WI38 (cell line): ENCODE measurements at regions not wholly inside any gene's neighbourhood (a gene's known extent, or its start where the extent isn't known, plus 50 kb on each side); places are given as distances from the start of the nearest gene placed in this dataset.

Experiments
- H3K4me3 ChIP-seq: 2 replicates; pipeline ENCODE4 v1.5.1; 2011; ENCODE audit warnings: low read depth, mild to moderate bottlenecking, control low read depth, low read length
- TF ChIP-seq, protein P1 (sequence below): IDR thresholded peaks from 2 replicates; pipeline ENCODE4 v1.5.1; 2012; ENCODE audit warnings: low read depth, mild to moderate bottlenecking, control low read depth, low read length

- H3K4me3 ChIP-seq: no peak overlapping the region
- TF ChIP-seq, protein P1, sequence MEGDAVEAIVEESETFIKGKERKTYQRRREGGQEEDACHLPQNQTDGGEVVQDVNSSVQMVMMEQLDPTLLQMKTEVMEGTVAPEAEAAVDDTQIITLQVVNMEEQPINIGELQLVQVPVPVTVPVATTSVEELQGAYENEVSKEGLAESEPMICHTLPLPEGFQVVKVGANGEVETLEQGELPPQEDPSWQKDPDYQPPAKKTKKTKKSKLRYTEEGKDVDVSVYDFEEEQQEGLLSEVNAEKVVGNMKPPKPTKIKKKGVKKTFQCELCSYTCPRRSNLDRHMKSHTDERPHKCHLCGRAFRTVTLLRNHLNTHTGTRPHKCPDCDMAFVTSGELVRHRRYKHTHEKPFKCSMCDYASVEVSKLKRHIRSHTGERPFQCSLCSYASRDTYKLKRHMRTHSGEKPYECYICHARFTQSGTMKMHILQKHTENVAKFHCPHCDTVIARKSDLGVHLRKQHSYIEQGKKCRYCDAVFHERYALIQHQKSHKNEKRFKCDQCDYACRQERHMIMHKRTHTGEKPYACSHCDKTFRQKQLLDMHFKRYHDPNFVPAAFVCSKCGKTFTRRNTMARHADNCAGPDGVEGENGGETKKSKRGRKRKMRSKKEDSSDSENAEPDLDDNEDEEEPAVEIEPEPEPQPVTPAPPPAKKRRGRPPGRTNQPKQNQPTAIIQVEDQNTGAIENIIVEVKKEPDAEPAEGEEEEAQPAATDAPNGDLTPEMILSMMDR: no peak
These were observed 205.6 kb downstream of the LARP7 start for GRCh38 chr4:112842513-112842912.

DNA sequence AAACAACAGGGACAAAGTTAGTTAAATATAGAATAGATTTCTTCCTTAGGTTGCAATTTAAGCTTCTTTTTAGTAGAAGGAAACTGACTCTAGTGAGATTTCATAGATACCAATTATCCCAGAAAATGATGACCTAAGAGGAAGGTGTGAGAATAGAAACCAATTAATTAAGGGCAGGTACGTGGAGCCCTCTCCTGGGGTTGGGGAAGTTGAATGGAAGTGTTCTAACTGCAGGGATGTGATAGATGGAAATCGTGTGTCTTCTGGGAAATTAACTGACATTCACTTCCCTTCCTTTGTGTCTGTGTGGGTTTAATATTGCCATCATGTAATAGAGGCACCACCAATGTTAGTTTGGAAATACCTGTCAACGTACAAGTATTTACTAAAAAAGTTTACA, 204.1 kb upstream of the ANK2 start:
- TF ChIP-seq, protein P1: no peak

DNA sequence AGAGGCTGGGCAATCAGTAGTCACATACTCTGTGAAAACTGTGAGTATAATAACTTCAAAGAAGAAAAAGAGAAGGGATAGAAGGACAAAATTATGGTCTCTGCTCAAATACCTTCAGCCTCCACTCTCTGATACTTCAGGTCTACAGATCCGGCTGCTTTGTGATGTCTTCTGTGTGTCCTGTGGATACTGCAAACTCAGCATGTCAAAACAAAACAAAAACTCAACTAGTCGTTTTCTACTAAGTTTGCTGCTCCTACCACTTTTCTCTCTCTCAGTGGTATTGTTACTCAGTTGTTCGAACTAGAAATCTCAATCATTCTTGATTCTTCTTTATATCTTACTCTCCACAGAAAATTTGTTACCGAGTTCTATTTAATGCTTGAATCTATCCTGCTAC, 202.4 kb upstream of the ANK2 start:
- no peak overlapping the region for H3K4me3 ChIP-seq
- TF ChIP-seq, protein P1: no peak

More for the DNA sequence above, 204.1 kb upstream of the ANK2 start:
- no peak overlapping the region for H3K4me3 ChIP-seq

DNA sequence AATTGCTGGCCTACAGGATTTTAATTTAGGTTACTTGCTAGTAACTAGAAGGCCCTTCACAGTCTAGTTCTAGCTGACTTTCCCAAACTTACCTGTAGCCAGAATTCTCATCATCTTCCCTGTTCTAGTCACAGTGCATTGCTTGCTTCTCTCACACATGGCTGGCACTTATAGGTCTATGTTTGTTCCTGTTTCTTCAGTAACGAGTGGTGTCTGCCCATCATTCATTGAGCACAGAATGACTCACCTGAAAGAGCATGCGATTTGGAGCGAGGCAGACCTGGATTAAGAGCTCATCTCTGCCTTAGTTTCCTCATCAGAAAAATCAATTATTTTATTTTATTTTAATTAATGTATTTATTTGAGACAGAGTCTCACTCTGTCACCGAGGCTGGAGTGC, 201.7 kb upstream of the ANK2 start:
- no peak overlapping the region for H3K4me3 ChIP-seq
- TF ChIP-seq, protein P1: no peak

GRCh38 chr4:112848911-112849310, 200.5 kb upstream of the ANK2 start:
- no peak overlapping the region for H3K4me3 ChIP-seq
- TF ChIP-seq, protein P1: no peak

GRCh38 chr4:112852601-112853000, 196.9 kb upstream of the ANK2 start:
- H3K4me3 ChIP-seq: no peak overlapping the region
- TF ChIP-seq, protein P1: no peak

GRCh38 chr4:112853662-112854256, 195.7 kb upstream of the ANK2 start:
- TF ChIP-seq, protein P1: no peak
- H3K4me3 ChIP-seq: no peak overlapping the region
